H1 (cell line): ENCODE measurements at regions not wholly inside any gene's neighbourhood (a gene's known extent, or its start where the extent isn't known, plus 50 kb on each side); places are given as distances from the start of the nearest gene placed in this dataset.

Experiments
- CTCF ChIA-PET: fragments of 300-600 bp; sonication (Branson Sonifier 250); formaldehyde crosslinking; loops from one replicate; lab custom pipeline; 2021; ENCODE audit not compliant: partially characterized antibody; lab: Charles Lee
- POLR2A ChIA-PET: fragments of 300-600 bp; sonication (Branson Sonifier 250); formaldehyde crosslinking; loops from one replicate; lab custom pipeline; 2021; ENCODE audit warnings: inconsistent platforms; ENCODE audit not compliant: partially characterized antibody; lab: Charles Lee
- DNase-seq, 2 experiments: peaks; one replicate each; pipeline versions ENCODE4 v3.0.0 to v3.0.0-alpha.2; 2010 to 2022; ENCODE audit warnings: low spot score in 2 of 2, low read depth in 1 of 2, mixed read lengths in 1 of 2
- FAIRE-seq: peaks from 2 replicates; lab custom pipeline; 2011; peaks lifted over from hg19 to GRCh38; lab: Jason Lieb, UNC
- H2AFZ ChIP-seq: 2 replicates; pipeline ENCODE4 v1.8.1; 2012; ENCODE audit warnings: low read length, inconsistent platforms
- H2AK5ac ChIP-seq: 2 replicates; pipeline ENCODE4 v1.6.1; 2013; ENCODE audit warnings: low read depth, low read length
- H2BK120ac ChIP-seq: replicated peaks from 2 replicates; pipeline ENCODE3; 2013; ENCODE audit warnings: low read depth, low read length, inconsistent platforms
- H2BK12ac ChIP-seq: 2 replicates; pipeline ENCODE4 v1.6.1; 2013; ENCODE audit warnings: low read depth, low read length
- H2BK15ac ChIP-seq: 2 replicates; pipeline ENCODE4 v1.6.1; 2013; ENCODE audit warnings: low read length
- H2BK20ac ChIP-seq: 2 replicates; pipeline ENCODE4 v1.6.1; 2013; ENCODE audit warnings: low read length
- H2BK5ac ChIP-seq: 2 replicates; pipeline ENCODE4 v1.6.1; 2013; ENCODE audit warnings: low read depth, low read length
- H3K14ac ChIP-seq: 2 replicates; pipeline ENCODE4 v1.6.1; 2013; ENCODE audit warnings: inconsistent platforms; ENCODE audit not compliant: insufficient read length
- H3K18ac ChIP-seq: 2 replicates; pipeline ENCODE4 v1.6.1; 2013; ENCODE audit warnings: low read length; ENCODE audit errors: extremely low read depth
- H3K23ac ChIP-seq: 2 replicates; pipeline ENCODE4 v1.6.1; 2013; ENCODE audit warnings: inconsistent platforms; ENCODE audit not compliant: insufficient read length
- H3K23me2 ChIP-seq: 2 replicates; pipeline ENCODE4 v1.6.1; 2013; ENCODE audit warnings: low read depth, low read length
- H3K27ac ChIP-seq: 2 replicates; pipeline ENCODE4 v1.6.1; 2011; ENCODE audit warnings: low read depth, low read length, inconsistent platforms
- H3K27me3 ChIP-seq, 4 experiments: replicated peaks in 1 of 4; 1 replicate in 1 of 4; 2 replicates in 3 of 4; pipeline versions ENCODE4 v1.6.1 to v1.8.1; 2011 to 2013; ENCODE audit warnings: low read length in 3 of 4, mild to moderate bottlenecking in 3 of 4, inconsistent platforms in 2 of 4, mixed read lengths in 2 of 4, moderate library complexity in 1 of 4; ENCODE audit not compliant: control insufficient read depth in 3 of 4, insufficient read depth in 3 of 4; ENCODE audit errors: extremely low read depth in 1 of 4
- H3K36me3 ChIP-seq, 4 experiments: 2 replicates each; pipeline versions ENCODE4 v1.6.1 to v1.8.1; 2011 to 2013; ENCODE audit warnings: mild to moderate bottlenecking in 4 of 4, low read length in 3 of 4, moderate library complexity in 2 of 4, control low read depth in 1 of 4, inconsistent platforms in 1 of 4; ENCODE audit not compliant: insufficient read depth in 4 of 4, control insufficient read depth in 2 of 4
- H3K4ac ChIP-seq: replicated peaks from 2 replicates; pipeline ENCODE3; 2013; ENCODE audit warnings: low read length, low read depth, mixed read lengths, inconsistent platforms; ENCODE audit not compliant: insufficient read length
- H3K4me1 ChIP-seq, 4 experiments: replicated peaks in 1 of 4; 1 replicate in 1 of 4; 2 replicates in 3 of 4; pipeline versions ENCODE4 v1.6.1 to v1.8.1; 2011 to 2013; ENCODE audit warnings: low read length in 3 of 4, inconsistent platforms in 2 of 4, mixed read lengths in 1 of 4; ENCODE audit not compliant: insufficient read depth in 4 of 4, control insufficient read depth in 3 of 4
- H3K4me2 ChIP-seq, 2 experiments: 2 replicates each; pipeline versions ENCODE4 v1.6.1 to v1.8.1; 2011 to 2013; ENCODE audit warnings: low read depth in 2 of 2, low read length in 2 of 2, control low read depth in 1 of 2, inconsistent platforms in 1 of 2, mild to moderate bottlenecking in 1 of 2; ENCODE audit not compliant: insufficient read depth in 1 of 2
- H3K4me3 ChIP-seq, 4 experiments: fragments of 200-600, 300-600 bp in 1 of 4; sonication (generic), shearing (Covaris generic), sonication (Bioruptor Twin) in 1 of 4; 2 replicates each; pipeline versions ENCODE4 v1.5.1 to v1.8.1; 2011 to 2016; ENCODE audit warnings: low read length in 4 of 4, low read depth in 3 of 4, control low read depth in 2 of 4, inconsistent platforms in 2 of 4, mild to moderate bottlenecking in 2 of 4, mixed read lengths in 1 of 4, moderate library complexity in 1 of 4; ENCODE audit not compliant: insufficient read depth in 2 of 4; ENCODE audit errors: extremely low read depth in 1 of 4
- H3K56ac ChIP-seq: replicated peaks from 2 replicates; pipeline ENCODE3; 2013; ENCODE audit warnings: low read depth, mild to moderate bottlenecking, mixed read lengths, low read length, inconsistent platforms; ENCODE audit not compliant: insufficient read length
- H3K79me1 ChIP-seq: 2 replicates; pipeline ENCODE4 v1.6.1; 2013; ENCODE audit warnings: low read depth, low read length, control low read depth
- H3K79me2 ChIP-seq, 2 experiments: 2 replicates each; pipeline versions ENCODE4 v1.6.1 to v1.8.1; 2012 to 2013; ENCODE audit warnings: low read length in 2 of 2, mild to moderate bottlenecking in 2 of 2, inconsistent platforms in 1 of 2; ENCODE audit not compliant: insufficient read depth in 2 of 2, control insufficient read depth in 1 of 2
- H3K9ac ChIP-seq, 4 experiments: replicated peaks in 1 of 4; 1 replicate in 1 of 4; 2 replicates in 3 of 4; pipeline versions ENCODE4 v1.6.1 to v1.8.1; 2011 to 2013; ENCODE audit warnings: low read depth in 3 of 4, low read length in 3 of 4, control low read depth in 2 of 4, mild to moderate bottlenecking in 2 of 4, moderate library complexity in 2 of 4, inconsistent platforms in 1 of 4; ENCODE audit errors: extremely low read depth in 1 of 4
- H3K9me3 ChIP-seq, 2 experiments: 2 replicates each; pipeline versions ENCODE4 v1.6.1 to v1.8.1; 2012 to 2013; ENCODE audit warnings: mild to moderate bottlenecking in 2 of 2, moderate library complexity in 2 of 2, control low read depth in 1 of 2, inconsistent platforms in 1 of 2, low read depth in 1 of 2, low read length in 1 of 2, mixed read lengths in 1 of 2; ENCODE audit not compliant: insufficient read depth in 2 of 2
- H4K20me1 ChIP-seq, 2 experiments: replicated peaks in 1 of 2; 2 replicates each; pipeline versions ENCODE3 to v1.8.1; 2011 to 2013; ENCODE audit warnings: inconsistent platforms in 2 of 2, low read length in 2 of 2, mild to moderate bottlenecking in 1 of 2; ENCODE audit not compliant: insufficient read depth in 2 of 2, control insufficient read depth in 1 of 2
- H4K5ac ChIP-seq: 2 replicates; pipeline ENCODE4 v1.6.1; 2013; ENCODE audit warnings: low read length, low read depth, mixed read lengths, inconsistent platforms; ENCODE audit not compliant: insufficient read length
- H4K8ac ChIP-seq: 2 replicates; pipeline ENCODE4 v1.8.0; 2013; ENCODE audit warnings: mild to moderate bottlenecking, moderate library complexity, low read length, inconsistent platforms; ENCODE audit not compliant: insufficient read depth; ENCODE audit errors: extremely low read depth
- H4K91ac ChIP-seq: replicated peaks from 2 replicates; pipeline ENCODE3; 2013; ENCODE audit warnings: low read length, mixed read lengths, inconsistent platforms; ENCODE audit not compliant: insufficient read length
- ATF2 ChIP-seq: IDR thresholded peaks from 2 replicates; pipeline ENCODE4 v1.6.1; 2012; ENCODE audit warnings: low read length, inconsistent platforms
- CTBP2 ChIP-seq: IDR thresholded peaks from 2 replicates; pipeline ENCODE4 v1.7.0; 2011; ENCODE audit warnings: borderline replicate concordance, mild to moderate bottlenecking, moderate library complexity, mixed read lengths, low read length; ENCODE audit not compliant: insufficient read depth, insufficient read length
- EGR1 ChIP-seq: IDR thresholded peaks from 2 replicates; pipeline ENCODE4 v1.6.1; 2011; ENCODE audit warnings: low read depth, low read length, borderline replicate concordance
- EP300 ChIP-seq, 2 experiments: IDR thresholded peaks; 1 replicate in 1 of 2; 2 replicates in 1 of 2; pipeline ENCODE4 v1.6.1; 2011 to 2012; ENCODE audit warnings: low read depth in 2 of 2, low read length in 2 of 2, mild to moderate bottlenecking in 2 of 2, borderline replicate concordance in 1 of 2, inconsistent platforms in 1 of 2, moderate library complexity in 1 of 2
- EZH2 ChIP-seq: fragments of 200-600 bp; sonication (generic); IDR thresholded peaks from 2 replicates; pipeline ENCODE4 v1.7.1; 2012; ENCODE audit warnings: low read depth, mild to moderate bottlenecking, moderate library complexity, low read length, inconsistent platforms; ENCODE audit not compliant: severe bottlenecking
- HDAC6 ChIP-seq: IDR thresholded peaks from one replicate; pipeline ENCODE4 v1.7.1; 2012; ENCODE audit warnings: low read depth, mild to moderate bottlenecking, inconsistent platforms, low read length, moderate library complexity
- KDM5A ChIP-seq: fragments of 200-600 bp; IDR thresholded peaks from 2 replicates; pipeline ENCODE4 v1.7.1; 2012; ENCODE audit warnings: mild to moderate bottlenecking, low read length, inconsistent platforms, mixed read lengths
- NANOG ChIP-seq: IDR thresholded peaks from 2 replicates; pipeline ENCODE4 v1.6.1; 2011; ENCODE audit warnings: low read length, low read depth, mild to moderate bottlenecking, inconsistent platforms; ENCODE audit not compliant: insufficient read depth, poor library complexity, severe bottlenecking
- POLR2AphosphoS5 ChIP-seq: IDR thresholded peaks from 2 replicates; pipeline ENCODE4 v1.6.1; 2011; ENCODE audit warnings: low read depth, low read length
- POU5F1 ChIP-seq: IDR thresholded peaks from 2 replicates; pipeline ENCODE4 v1.6.1; 2011; ENCODE audit warnings: low read depth, mild to moderate bottlenecking, low read length, moderate library complexity
- TCF12 ChIP-seq: IDR thresholded peaks from 2 replicates; pipeline ENCODE4 v1.6.1; 2011; ENCODE audit warnings: low read depth, mild to moderate bottlenecking, low read length
- WGBS, 2 experiments: shearing (Covaris generic) in 1 of 2; methylation state at CpG; one replicate each; pipeline versions ENCODE4 v1.1.6 to v1.1.7; 2013 to 2015; ENCODE audit warnings: low lambda C conversion rate in 2 of 2, mixed read lengths in 2 of 2, inconsistent platforms in 1 of 2, low coverage in 1 of 2, missing lambda C conversion rate in 1 of 2; ENCODE audit not compliant: insufficient replicate concordance in 2 of 2, insufficient coverage in 1 of 2, insufficient read length in 1 of 2; ENCODE audit errors: extremely low coverage in 1 of 2, missing lambda C conversion rate in 1 of 2; 5-methylcytosine and 5-hydroxymethylcytosine counted together

GRCh38 chr20:57102160-57102559 lies 164.3 kb downstream of the BMP7 start:
- CTCF ChIA-PET: interaction anchor here (0.8 to 4.0 kb wide), 8 partner anchors 10 to 247 kb away, joined by 3 to 17 read pairs (median 5); partner anchors contain the start of gene SPO11
- WGBS, 2 experiments: 94% methylated on average over 9 of the region's 9 CpGs; no CpG with 5 or more reads in 1 of the 2 experiments
- FAIRE-seq: no peak
- TF ChIP-seq POLR2AphosphoS5: no peak
- no peak for TF ChIP-seq TCF12
- no peak for TF ChIP-seq HDAC6
- TF ChIP-seq NANOG: no peak
- no peak for TF ChIP-seq EZH2
- no peak for TF ChIP-seq ATF2
- no peak for TF ChIP-seq EP300 (IDR thresholded peaks at IDR 0.05; ENCODE audit: borderline replicate concordance in 1 of 2, low read depth in 2 of 2, low read length in 2 of 2)
- no peak for TF ChIP-seq CTBP2
- TF ChIP-seq KDM5A: no peak
- TF ChIP-seq EGR1: no peak
- TF ChIP-seq POU5F1: no peak

More at GRCh38 chr20:57102160-57102559, 164.3 kb downstream of the BMP7 start:
- Histone ChIP-seq H3K4me2 (no peak overlapping the region), H3K79me1 (no peaks in the 10 kb centered on the region), H3K23ac (no peak overlapping the region), H3K14ac (no peak overlapping the region), H4K8ac (no peak overlapping the region; the same call in 1 of the 2 replicates), H3K4me3 (no peak overlapping the region), H3K27me3 (no peaks in the 10 kb centered on the region), H2BK20ac (no peak overlapping the region), H3K27ac (no peak overlapping the region), H3K23me2 (no peaks in the 10 kb centered on the region), H4K20me1 (no peaks in the 10 kb centered on the region), H3K4me1 (no peaks in the 10 kb centered on the region), H2BK15ac (peak overlapping the region; percentile 90; the same call in 1 of the 2 replicates), H2BK5ac (no peak overlapping the region), H3K79me2 (no peaks in the 10 kb centered on the region), H2BK12ac (no peak overlapping the region), H2BK120ac (no peak overlapping the region), H3K56ac (no peak overlapping the region), H3K4ac (no peak overlapping the region), H4K5ac (no peak overlapping the region), H3K18ac (no peak overlapping the region), H2AFZ (no peak overlapping the region), H2AK5ac (no peak overlapping the region), H3K9ac (no peak overlapping the region), H3K9me3 (no peaks in the 10 kb centered on the region), H3K36me3 (no peaks in the 10 kb centered on the region), H4K91ac (no peak overlapping the region)
- POLR2A ChIA-PET: interaction anchor here (1.3 kb wide), 1 partner anchor 13 kb away, joined by 3 read pairs; no protein-coding TSS in a partner anchor
- DNase-seq: no peak
